H9 (cell line): ENCODE measurements at regions not wholly inside any gene's neighbourhood (a gene's known extent, or its start where the extent isn't known, plus 50 kb on each side); places are given as distances from the start of the nearest gene placed in this dataset.

Experiments used
- DNase-seq: peaks from one replicate; pipeline ENCODE4 v3.0.0-alpha.2; 2017
- H2AFZ ChIP-seq: one replicate; pipeline ENCODE4 v1.6.1; 2013; ENCODE audit warnings: mild to moderate bottlenecking, low read length, control low read depth, moderate library complexity
- H2AK5ac ChIP-seq: 2 replicates; pipeline ENCODE4 v1.6.1; 2013; ENCODE audit warnings: low read length, control low read depth, mixed read lengths; ENCODE audit not compliant: insufficient read length
- H2BK120ac ChIP-seq: one replicate; pipeline ENCODE4 v1.6.1; 2013; ENCODE audit warnings: low read depth, mild to moderate bottlenecking, low read length, control low read depth, inconsistent platforms; ENCODE audit not compliant: poor library complexity, severe bottlenecking
- H2BK12ac ChIP-seq: 2 replicates; pipeline ENCODE4 v1.6.1; 2013; ENCODE audit warnings: low read length, control low read depth, mixed read lengths, low read depth; ENCODE audit not compliant: insufficient read length
- H2BK15ac ChIP-seq: 2 replicates; pipeline ENCODE4 v1.6.1; 2013; ENCODE audit warnings: low read depth, low read length, control low read depth
- H2BK20ac ChIP-seq: one replicate; pipeline ENCODE4 v1.6.1; 2013; ENCODE audit warnings: low read depth, mild to moderate bottlenecking, low read length, control low read depth, inconsistent platforms; ENCODE audit not compliant: poor library complexity, severe bottlenecking
- H2BK5ac ChIP-seq: 2 replicates; pipeline ENCODE4 v1.6.1; 2013; ENCODE audit warnings: low read length, control low read depth, mixed read lengths; ENCODE audit not compliant: insufficient read length
- H3K14ac ChIP-seq: 2 replicates; pipeline ENCODE4 v1.6.1; 2013; ENCODE audit warnings: low read length, control low read depth; ENCODE audit not compliant: insufficient read depth
- H3K18ac ChIP-seq: 2 replicates; pipeline ENCODE4 v1.6.1; 2013; ENCODE audit warnings: low read depth, mild to moderate bottlenecking, mixed read lengths, low read length, control low read depth; ENCODE audit not compliant: insufficient read length
- H3K23ac ChIP-seq: 2 replicates; pipeline ENCODE4 v1.6.1; 2013; ENCODE audit warnings: low read length, control low read depth, mixed read lengths, low read depth; ENCODE audit not compliant: insufficient read length
- H3K23me2 ChIP-seq: 2 replicates; pipeline ENCODE4 v1.6.1; 2013; ENCODE audit warnings: low read depth, mild to moderate bottlenecking, mixed read lengths, low read length, control low read depth; ENCODE audit not compliant: insufficient read length, poor library complexity, severe bottlenecking
- H3K27ac ChIP-seq: 2 replicates; pipeline ENCODE4 v1.5.1; 2013; ENCODE audit warnings: low read length, control low read depth, mixed read lengths, low read depth; ENCODE audit not compliant: insufficient read length
- H3K27me3 ChIP-seq: 2 replicates; pipeline ENCODE4 v1.6.1; 2013; ENCODE audit warnings: low read length, control low read depth, inconsistent platforms; ENCODE audit not compliant: insufficient read depth
- H3K4ac ChIP-seq: 2 replicates; pipeline ENCODE4 v1.6.1; 2013; ENCODE audit warnings: low read depth, mild to moderate bottlenecking, control low read depth, inconsistent platforms, low read length, moderate library complexity
- H3K4me1 ChIP-seq: 2 replicates; pipeline ENCODE4 v1.6.1; 2013; ENCODE audit warnings: low read length, control low read depth, inconsistent platforms; ENCODE audit not compliant: insufficient read depth
- H3K4me2 ChIP-seq: 2 replicates; pipeline ENCODE4 v1.6.1; 2013; ENCODE audit warnings: low read length, control low read depth, mixed read lengths; ENCODE audit not compliant: insufficient read length, insufficient read depth
- H3K56ac ChIP-seq: 2 replicates; pipeline ENCODE4 v1.6.1; 2013; ENCODE audit warnings: low read depth, mild to moderate bottlenecking, mixed read lengths, low read length, control low read depth; ENCODE audit not compliant: insufficient read length
- H3K79me1 ChIP-seq: 2 replicates; pipeline ENCODE4 v1.6.1; 2013; ENCODE audit warnings: low read depth, mild to moderate bottlenecking, moderate library complexity, low read length, control low read depth, inconsistent platforms; ENCODE audit not compliant: insufficient read depth, poor library complexity, severe bottlenecking
- H3K79me2 ChIP-seq: 2 replicates; pipeline ENCODE4 v1.6.1; 2013; ENCODE audit warnings: low read length, control low read depth, inconsistent platforms; ENCODE audit not compliant: insufficient read depth
- H3K9ac ChIP-seq: 2 replicates; pipeline ENCODE4 v1.6.1; 2013; ENCODE audit warnings: low read length, control low read depth, mixed read lengths; ENCODE audit not compliant: insufficient read length; ENCODE audit errors: extremely low read depth
- H3K9me3 ChIP-seq: one replicate; pipeline ENCODE4 v1.6.1; 2013; ENCODE audit warnings: low read depth, low read length, inconsistent platforms; ENCODE audit not compliant: control insufficient read depth
- H3T11ph ChIP-seq: one replicate; pipeline ENCODE4 v1.6.1; 2013; ENCODE audit warnings: mild to moderate bottlenecking, low read length, control low read depth, inconsistent platforms
- H4K20me1 ChIP-seq: one replicate; pipeline ENCODE4 v1.6.1; 2013; ENCODE audit not compliant: control insufficient read depth, insufficient read length, insufficient read depth
- H4K5ac ChIP-seq: 2 replicates; pipeline ENCODE4 v1.6.1; 2013; ENCODE audit warnings: low read depth, mild to moderate bottlenecking, mixed read lengths, low read length, control low read depth; ENCODE audit not compliant: insufficient read length
- H4K8ac ChIP-seq: replicated peaks from 2 replicates; pipeline ENCODE4 v1.6.1; 2013; ENCODE audit warnings: low read length, control low read depth, mixed read lengths, low read depth; ENCODE audit not compliant: insufficient read length
- H4K91ac ChIP-seq: 2 replicates; pipeline ENCODE4 v1.6.1; 2013; ENCODE audit warnings: low read depth, mild to moderate bottlenecking, moderate library complexity, mixed read lengths, low read length, control low read depth; ENCODE audit not compliant: insufficient read length
- H3K27ac Mint-ChIP-seq, 3 experiments: 2 replicates in 2 of 3; 3 replicates in 1 of 3; pipeline ENCODE4 v1.8.0; 2020 to 2021; ENCODE audit warnings: mixed read lengths in 3 of 3, mild to moderate bottlenecking in 1 of 3, moderate library complexity in 1 of 3
- H3K27me3 Mint-ChIP-seq: 2 replicates; pipeline ENCODE4 v1.8.0; 2021; ENCODE audit warnings: low read depth, mild to moderate bottlenecking, moderate library complexity, mixed read lengths
- H3K36me3 Mint-ChIP-seq, 3 experiments: 2 replicates in 2 of 3; 3 replicates in 1 of 3; pipeline ENCODE4 v1.8.0; 2020 to 2021; ENCODE audit warnings: low read depth in 3 of 3, mixed read lengths in 3 of 3; ENCODE audit not compliant: insufficient read depth in 1 of 3
- H3K4me1 Mint-ChIP-seq, 2 experiments: 2 replicates each; pipeline ENCODE4 v1.8.0; 2020; ENCODE audit warnings: mixed read lengths in 2 of 2
- H3K4me3 Mint-ChIP-seq, 2 experiments: 2 replicates in 1 of 2; 3 replicates in 1 of 2; pipeline ENCODE4 v1.8.0; 2020 to 2021; ENCODE audit warnings: mild to moderate bottlenecking in 2 of 2, mixed read lengths in 2 of 2, moderate library complexity in 1 of 2
- H3K9me3 Mint-ChIP-seq, 2 experiments: 2 replicates in 1 of 2; 3 replicates in 1 of 2; pipeline ENCODE4 v1.8.0; 2020; ENCODE audit warnings: mild to moderate bottlenecking in 2 of 2, mixed read lengths in 2 of 2, moderate library complexity in 1 of 2
- CTCF ChIP-seq: fragments of 200-600 bp; sonication (generic); conservative IDR thresholded peaks from 3 replicates; pipeline ENCODE4 v1.8.0; 2021; ENCODE audit warnings: antibody characterized with exemption, mild to moderate bottlenecking
- WGBS: extraction: QIAGEN DNeasy Blood & Tissue Kit; methylation state at CpG from one replicate; pipeline ENCODE4 v1.1.7; 2013; ENCODE audit warnings: missing lambda C conversion rate, low lambda C conversion rate, mixed read lengths; ENCODE audit not compliant: insufficient read length; ENCODE audit errors: extremely low coverage; 5-methylcytosine and 5-hydroxymethylcytosine counted together

DNA sequence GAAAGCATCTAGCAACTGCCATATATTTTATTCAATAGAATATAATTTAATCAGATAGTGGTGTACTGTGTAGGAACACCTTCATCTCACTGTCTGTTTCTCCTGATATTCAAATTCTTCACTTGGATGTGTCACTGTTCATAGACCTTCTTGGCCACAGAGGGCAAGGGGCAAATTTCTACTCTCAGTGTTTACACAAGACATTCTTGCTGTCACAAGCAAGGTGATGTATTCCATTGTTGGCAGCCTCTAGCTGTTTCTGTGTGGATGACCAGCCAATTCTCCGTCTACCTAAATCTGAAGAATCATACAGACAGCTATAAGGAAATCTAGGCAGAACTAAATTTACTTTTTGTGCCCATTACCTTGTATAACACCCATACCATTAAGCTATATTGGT is 948.3 kb downstream of the CNTNAP5 start:
- H3K4me3 Mint-ChIP-seq = no peak overlapping the region
- Histone ChIP-seq H3K56ac (no peak overlapping the region), H2AFZ (no peak overlapping the region), H3K4me1 (no peaks in the 10 kb centered on the region; the same call in 1 of the 2 replicates), H3K23ac (no peak overlapping the region), H3K79me1 (no peaks in the 10 kb centered on the region), H3T11ph (no peak overlapping the region), H4K5ac (no peak overlapping the region), H2AK5ac (no peak overlapping the region), H3K18ac (no peak overlapping the region), H2BK5ac (no peak overlapping the region), H3K4me2 (no peak overlapping the region), H3K14ac (no peak overlapping the region), H3K23me2 (no peaks in the 10 kb centered on the region), H3K4ac (no peak overlapping the region), H2BK20ac (no peak overlapping the region), H3K9ac (no peak overlapping the region), H4K91ac (no peak overlapping the region), H3K27me3 (no peaks in the 10 kb centered on the region), H2BK15ac (no peak overlapping the region), H3K9me3 (no peaks in the 10 kb centered on the region), H3K79me2 (no peaks in the 10 kb centered on the region), H2BK12ac (no peak overlapping the region), H4K20me1 (no peaks in the 10 kb centered on the region), H4K8ac (no peak overlapping the region), H2BK120ac (no peak overlapping the region), H3K27ac (no peak overlapping the region)
- no peak overlapping the region for H3K27ac Mint-ChIP-seq
- H3K9me3 Mint-ChIP-seq = no peaks in the 10 kb centered on the region; a peak in 2 of 5 replicates
- TF ChIP-seq CTCF = no peak
- no peaks in the 10 kb centered on the region; a peak in 2 of 7 replicates for H3K36me3 Mint-ChIP-seq
- DNase-seq = no peak
- H3K4me1 Mint-ChIP-seq = peaks cover 10 to 11% of the 10 kb centered on the region in 2 experiments
- no peaks in the 10 kb centered on the region; the same call in 1 of the 2 replicates for H3K27me3 Mint-ChIP-seq
- no CpG with 5 or more reads among the region's 1 CpG for WGBS
